ENCODE measurements at regions not wholly inside any gene's neighbourhood (a gene's known extent, or its start where the extent isn't known, plus 50 kb on each side); places are given as distances from the start of the nearest gene placed in this dataset.

GRCh38 chr6:41469156-41470028 lies 76.8 kb upstream of the FOXP4 start:
- Histone ChIP-seq H3K27me3 (replicated peaks; ENCODE audit: control insufficient read depth, insufficient read depth, low read length, poor library complexity, severe bottlenecking) (peaks cover 24% of the 10 kb centered on the region), H3K4me1 (ENCODE audit: control insufficient read depth, insufficient read depth, low read length, poor library complexity, severe bottlenecking) (peaks cover 7% of the 10 kb centered on the region), H3K9me3 (ENCODE audit: control insufficient read depth, low read length) (no peaks in the 10 kb centered on the region), H3K4me3 (ENCODE audit: insufficient read depth, low read depth, low read length, poor library complexity, severe bottlenecking) (peak overlapping the region; percentile 29), H3K36me3 (ENCODE audit: control insufficient read depth, insufficient read depth, low read length) (no peaks in the 10 kb centered on the region), H3K27ac (ENCODE audit: insufficient read depth, low read length, poor library complexity, severe bottlenecking) (no peak overlapping the region)
- no peak for DNase-seq

- Histone ChIP-seq H3K4me1 (ENCODE audit: control insufficient read depth, insufficient read depth, low read length, poor library complexity, severe bottlenecking) (peaks cover 7% of the 10 kb centered on the region), H3K9me3 (ENCODE audit: control insufficient read depth, low read length) (no peaks in the 10 kb centered on the region), H3K36me3 (ENCODE audit: control insufficient read depth, insufficient read depth, low read length) (no peaks in the 10 kb centered on the region), H3K4me3 (ENCODE audit: insufficient read depth, low read depth, low read length, poor library complexity, severe bottlenecking) (peak overlapping the region; percentile 29), H3K27ac (ENCODE audit: insufficient read depth, low read length, poor library complexity, severe bottlenecking) (no peak overlapping the region), H3K27me3 (replicated peaks; ENCODE audit: control insufficient read depth, insufficient read depth, low read length, poor library complexity, severe bottlenecking) (peaks cover 24% of the 10 kb centered on the region)
- no peak for DNase-seq
Measured at GRCh38 chr6:41470029-41470330, 76.2 kb upstream of the FOXP4 start.

GRCh38 chr6:41470331-41471063 lies 75.7 kb upstream of the FOXP4 start:
- peak overlapping the region; percentile 29 for H3K4me3 ChIP-seq (ENCODE audit: insufficient read depth, low read depth, low read length, poor library complexity, severe bottlenecking)

GRCh38 chr6:41471064-41471895 lies 74.9 kb upstream of the FOXP4 start:
- Histone ChIP-seq H3K4me1 (ENCODE audit: control insufficient read depth, insufficient read depth, low read length, poor library complexity, severe bottlenecking) (peaks cover 7% of the 10 kb centered on the region), H3K9me3 (ENCODE audit: control insufficient read depth, low read length) (no peaks in the 10 kb centered on the region), H3K4me3 (ENCODE audit: insufficient read depth, low read depth, low read length, poor library complexity, severe bottlenecking) (no peak overlapping the region), H3K27me3 (replicated peaks; ENCODE audit: control insufficient read depth, insufficient read depth, low read length, poor library complexity, severe bottlenecking) (peaks cover 24% of the 10 kb centered on the region), H3K27ac (ENCODE audit: insufficient read depth, low read length, poor library complexity, severe bottlenecking) (no peak overlapping the region), H3K36me3 (ENCODE audit: control insufficient read depth, insufficient read depth, low read length) (no peaks in the 10 kb centered on the region)
- no peak for DNase-seq

More at GRCh38 chr6:41470331-41471063, 75.7 kb upstream of the FOXP4 start:
- Histone ChIP-seq H3K36me3 (ENCODE audit: control insufficient read depth, insufficient read depth, low read length) (no peaks in the 10 kb centered on the region), H3K4me1 (ENCODE audit: control insufficient read depth, insufficient read depth, low read length, poor library complexity, severe bottlenecking) (peaks cover 7% of the 10 kb centered on the region), H3K27me3 (replicated peaks; ENCODE audit: control insufficient read depth, insufficient read depth, low read length, poor library complexity, severe bottlenecking) (peaks cover 24% of the 10 kb centered on the region), H3K27ac (ENCODE audit: insufficient read depth, low read length, poor library complexity, severe bottlenecking) (no peak overlapping the region), H3K9me3 (ENCODE audit: control insufficient read depth, low read length) (no peaks in the 10 kb centered on the region)
- no peak for DNase-seq

GRCh38 chr6:41474213-41474933 lies 71.8 kb upstream of the FOXP4 start:
- peaks cover 7% of the 10 kb centered on the region for H3K4me1 ChIP-seq (ENCODE audit: control insufficient read depth, insufficient read depth, low read length, poor library complexity, severe bottlenecking)
- H3K36me3 ChIP-seq (ENCODE audit: control insufficient read depth, insufficient read depth, low read length) = no peaks in the 10 kb centered on the region
- H3K27me3 ChIP-seq (replicated peaks; ENCODE audit: control insufficient read depth, insufficient read depth, low read length, poor library complexity, severe bottlenecking) = peaks cover 23% of the 10 kb centered on the region
- no peak overlapping the region for H3K4me3 ChIP-seq (ENCODE audit: insufficient read depth, low read depth, low read length, poor library complexity, severe bottlenecking)
- no peak for DNase-seq
- H3K9me3 ChIP-seq (ENCODE audit: control insufficient read depth, low read length) = no peaks in the 10 kb centered on the region
- H3K27ac ChIP-seq (ENCODE audit: insufficient read depth, low read length, poor library complexity, severe bottlenecking) = no peak overlapping the region

- Histone ChIP-seq H3K9me3 (ENCODE audit: control insufficient read depth, low read length) (no peaks in the 10 kb centered on the region), H3K27me3 (replicated peaks; ENCODE audit: control insufficient read depth, insufficient read depth, low read length, poor library complexity, severe bottlenecking) (peaks cover 15% of the 10 kb centered on the region), H3K27ac (ENCODE audit: insufficient read depth, low read length, poor library complexity, severe bottlenecking) (no peak overlapping the region), H3K36me3 (ENCODE audit: control insufficient read depth, insufficient read depth, low read length) (no peaks in the 10 kb centered on the region), H3K4me3 (ENCODE audit: insufficient read depth, low read depth, low read length, poor library complexity, severe bottlenecking) (no peak overlapping the region), H3K4me1 (ENCODE audit: control insufficient read depth, insufficient read depth, low read length, poor library complexity, severe bottlenecking) (peaks cover 6% of the 10 kb centered on the region)
- no peak for DNase-seq
Measured at GRCh38 chr6:41475164-41475563, 71.0 kb upstream of the FOXP4 start.

GRCh38 chr6:41475737-41476357 lies 70.3 kb upstream of the FOXP4 start:
- Histone ChIP-seq H3K27ac (ENCODE audit: insufficient read depth, low read length, poor library complexity, severe bottlenecking) (no peak overlapping the region), H3K4me1 (ENCODE audit: control insufficient read depth, insufficient read depth, low read length, poor library complexity, severe bottlenecking) (no peaks in the 10 kb centered on the region), H3K4me3 (ENCODE audit: insufficient read depth, low read depth, low read length, poor library complexity, severe bottlenecking) (no peak overlapping the region), H3K27me3 (replicated peaks; ENCODE audit: control insufficient read depth, insufficient read depth, low read length, poor library complexity, severe bottlenecking) (peaks cover 8% of the 10 kb centered on the region), H3K9me3 (ENCODE audit: control insufficient read depth, low read length) (no peaks in the 10 kb centered on the region), H3K36me3 (ENCODE audit: control insufficient read depth, insufficient read depth, low read length) (no peaks in the 10 kb centered on the region)
- DNase-seq = no peak

GRCh38 chr6:41476401-41476800 lies 69.8 kb upstream of the FOXP4 start:
- Histone ChIP-seq H3K36me3 (ENCODE audit: control insufficient read depth, insufficient read depth, low read length) (no peaks in the 10 kb centered on the region), H3K4me1 (ENCODE audit: control insufficient read depth, insufficient read depth, low read length, poor library complexity, severe bottlenecking) (no peaks in the 10 kb centered on the region), H3K9me3 (ENCODE audit: control insufficient read depth, low read length) (no peaks in the 10 kb centered on the region), H3K27me3 (replicated peaks; ENCODE audit: control insufficient read depth, insufficient read depth, low read length, poor library complexity, severe bottlenecking) (peaks cover 3% of the 10 kb centered on the region), H3K4me3 (ENCODE audit: insufficient read depth, low read depth, low read length, poor library complexity, severe bottlenecking) (no peak overlapping the region), H3K27ac (ENCODE audit: insufficient read depth, low read length, poor library complexity, severe bottlenecking) (no peak overlapping the region)
- no peak for DNase-seq

GRCh38 chr6:41477572-41477971 lies 68.6 kb upstream of the FOXP4 start:
- H3K4me1 ChIP-seq (ENCODE audit: control insufficient read depth, insufficient read depth, low read length, poor library complexity, severe bottlenecking) = no peaks in the 10 kb centered on the region
- no peaks in the 10 kb centered on the region for H3K27me3 ChIP-seq (replicated peaks; ENCODE audit: control insufficient read depth, insufficient read depth, low read length, poor library complexity, severe bottlenecking)
- no peaks in the 10 kb centered on the region for H3K36me3 ChIP-seq (ENCODE audit: control insufficient read depth, insufficient read depth, low read length)
- no peak overlapping the region for H3K4me3 ChIP-seq (ENCODE audit: insufficient read depth, low read depth, low read length, poor library complexity, severe bottlenecking)
- H3K27ac ChIP-seq (ENCODE audit: insufficient read depth, low read length, poor library complexity, severe bottlenecking) = no peak overlapping the region
- DNase-seq = no peak
- no peaks in the 10 kb centered on the region for H3K9me3 ChIP-seq (ENCODE audit: control insufficient read depth, low read length)
